DND-41 (cell line): ENCODE measurements at regions not wholly inside any gene's neighbourhood (a gene's known extent, or its start where the extent isn't known, plus 50 kb on each side); places are given as distances from the start of the nearest gene placed in this dataset.
A peak's percentile ranks its signal among the peaks of the same experiment; 100 is the strongest.

ENCODE experiments used
- ATAC-seq: fragments of 200-7000 bp; cut with Tn5 transposase; 3 replicates; pipeline ENCODE4 v1.9.1; 2021; ENCODE audit warnings: low read depth; ENCODE audit not compliant: insufficient read depth
- DNase-seq: peaks from one replicate; pipeline ENCODE4 v3.0.0-alpha.2; 2020
- H2AFZ ChIP-seq: 2 replicates; pipeline ENCODE4 v1.6.0; 2012; ENCODE audit warnings: low read depth, low read length
- H3K27ac ChIP-seq: 2 replicates; pipeline ENCODE4 v1.5.1; 2012; ENCODE audit warnings: low read length, inconsistent platforms
- H3K27me3 ChIP-seq: fragments of 200-600 bp; sonication (generic); 2 replicates; pipeline ENCODE4 v1.6.0; 2012; ENCODE audit warnings: low read length, mild to moderate bottlenecking, inconsistent platforms; ENCODE audit not compliant: insufficient read depth, poor library complexity
- H3K36me3 ChIP-seq: 2 replicates; pipeline ENCODE4 v1.5.1; 2012; ENCODE audit warnings: low read length, inconsistent platforms; ENCODE audit not compliant: insufficient read depth
- H3K4me1 ChIP-seq: 2 replicates; pipeline ENCODE4 v1.5.1; 2012; ENCODE audit warnings: mild to moderate bottlenecking, low read length; ENCODE audit not compliant: insufficient read depth
- H3K4me2 ChIP-seq: 2 replicates; pipeline ENCODE4 v1.6.0; 2012; ENCODE audit warnings: mild to moderate bottlenecking, moderate library complexity, low read length, inconsistent platforms; ENCODE audit not compliant: insufficient read depth
- H3K4me3 ChIP-seq, 2 experiments: fragments of 200-600 bp in 1 of 2; shearing (Covaris generic) in 1 of 2; 2 replicates each; pipeline ENCODE4 v1.5.1; 2012 to 2016; ENCODE audit warnings: inconsistent platforms in 2 of 2, low read length in 2 of 2, mild to moderate bottlenecking in 2 of 2, low read depth in 1 of 2, moderate library complexity in 1 of 2
- H3K79me2 ChIP-seq: 2 replicates; pipeline ENCODE4 v1.6.0; 2012; ENCODE audit warnings: low read length, inconsistent platforms; ENCODE audit not compliant: insufficient read depth
- H3K9ac ChIP-seq: 2 replicates; pipeline ENCODE4 v1.6.0; 2012; ENCODE audit warnings: low read depth, mild to moderate bottlenecking, inconsistent platforms, low read length, moderate library complexity
- H3K9me3 ChIP-seq: 2 replicates; pipeline ENCODE4 v1.5.1; 2012; ENCODE audit warnings: low read length, moderate library complexity, mild to moderate bottlenecking, inconsistent platforms; ENCODE audit not compliant: insufficient read depth, severe bottlenecking
- H4K20me1 ChIP-seq: 2 replicates; pipeline ENCODE4 v1.6.0; 2012; ENCODE audit warnings: low read length; ENCODE audit not compliant: insufficient read depth
- EZH2 ChIP-seq: IDR thresholded peaks from 3 replicates; pipeline ENCODE4 v1.6.1; 2012; ENCODE audit warnings: borderline replicate concordance, low read depth, mild to moderate bottlenecking, moderate library complexity, low read length, inconsistent platforms; ENCODE audit not compliant: severe bottlenecking
- TF ChIP-seq, protein P1 (sequence below): IDR thresholded peaks from 2 replicates; pipeline ENCODE4 v1.5.1; 2012; ENCODE audit warnings: borderline replicate concordance, low read length, moderate library complexity, mild to moderate bottlenecking; ENCODE audit not compliant: poor library complexity, severe bottlenecking; ENCODE audit errors: extremely low read depth

DNA sequence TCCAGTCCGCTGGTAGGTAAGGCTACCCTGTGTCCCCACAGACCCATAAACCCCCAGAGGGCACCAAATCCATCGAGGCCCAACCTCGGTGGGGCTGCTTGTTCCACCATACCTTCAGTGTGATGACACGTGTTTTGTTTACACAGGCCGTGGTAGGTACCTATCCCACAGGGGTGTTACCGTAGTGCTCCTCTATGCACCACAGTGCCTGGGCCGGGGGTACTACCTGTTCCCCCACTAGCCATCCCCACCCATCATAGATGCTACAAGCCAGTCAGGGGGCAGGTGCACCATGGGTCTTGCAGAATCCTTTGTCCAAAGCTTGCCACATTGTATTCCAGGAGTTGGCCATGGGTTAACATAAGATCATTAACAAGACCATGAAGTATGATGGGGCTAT is 796.2 kb downstream of the EFNA5 start:
- H4K20me1 ChIP-seq = no peaks in the 10 kb centered on the region
- no peaks in the 10 kb centered on the region for H3K27me3 ChIP-seq
- H3K9me3 ChIP-seq = peaks cover 21% of the 10 kb centered on the region
- no peaks in the 10 kb centered on the region for H3K4me1 ChIP-seq
- H3K79me2 ChIP-seq = no peaks in the 10 kb centered on the region
- no peak overlapping the region for H3K27ac ChIP-seq
- TF ChIP-seq, protein P1, sequence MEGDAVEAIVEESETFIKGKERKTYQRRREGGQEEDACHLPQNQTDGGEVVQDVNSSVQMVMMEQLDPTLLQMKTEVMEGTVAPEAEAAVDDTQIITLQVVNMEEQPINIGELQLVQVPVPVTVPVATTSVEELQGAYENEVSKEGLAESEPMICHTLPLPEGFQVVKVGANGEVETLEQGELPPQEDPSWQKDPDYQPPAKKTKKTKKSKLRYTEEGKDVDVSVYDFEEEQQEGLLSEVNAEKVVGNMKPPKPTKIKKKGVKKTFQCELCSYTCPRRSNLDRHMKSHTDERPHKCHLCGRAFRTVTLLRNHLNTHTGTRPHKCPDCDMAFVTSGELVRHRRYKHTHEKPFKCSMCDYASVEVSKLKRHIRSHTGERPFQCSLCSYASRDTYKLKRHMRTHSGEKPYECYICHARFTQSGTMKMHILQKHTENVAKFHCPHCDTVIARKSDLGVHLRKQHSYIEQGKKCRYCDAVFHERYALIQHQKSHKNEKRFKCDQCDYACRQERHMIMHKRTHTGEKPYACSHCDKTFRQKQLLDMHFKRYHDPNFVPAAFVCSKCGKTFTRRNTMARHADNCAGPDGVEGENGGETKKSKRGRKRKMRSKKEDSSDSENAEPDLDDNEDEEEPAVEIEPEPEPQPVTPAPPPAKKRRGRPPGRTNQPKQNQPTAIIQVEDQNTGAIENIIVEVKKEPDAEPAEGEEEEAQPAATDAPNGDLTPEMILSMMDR = no peak
- TF ChIP-seq EZH2 = no peak
- no peaks in the 10 kb centered on the region for H3K36me3 ChIP-seq
- ATAC-seq (no peak), DNase-seq (no peak)
- H3K9ac ChIP-seq = no peak overlapping the region
- no peak overlapping the region for H2AFZ ChIP-seq
- H3K4me3 ChIP-seq = no peak overlapping the region
- no peak overlapping the region for H3K4me2 ChIP-seq

DNA sequence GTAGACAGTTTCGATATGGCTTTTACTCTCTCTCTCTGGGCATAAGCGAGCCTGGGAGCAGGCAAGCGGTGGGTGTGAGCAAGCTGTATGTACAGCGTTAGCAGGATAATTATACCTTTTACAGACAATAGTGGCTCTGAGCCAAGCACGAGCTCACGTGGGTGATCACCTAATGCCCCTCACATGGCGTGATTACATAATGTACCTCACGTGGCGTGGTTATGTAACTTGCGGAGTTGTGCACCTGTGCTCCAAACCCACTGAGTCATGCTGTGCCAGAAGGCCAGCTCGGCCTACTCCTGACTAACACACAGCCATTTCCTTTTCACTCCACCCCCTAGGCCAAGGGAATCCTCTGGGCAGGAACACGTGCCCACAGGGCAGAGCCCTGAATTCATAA is 797.2 kb downstream of the EFNA5 start:
- Histone ChIP-seq H2AFZ (no peak overlapping the region), H3K36me3 (no peaks in the 10 kb centered on the region), H3K4me2 (no peak overlapping the region), H3K9me3 (peaks cover 21% of the 10 kb centered on the region), H3K27ac (no peak overlapping the region), H4K20me1 (no peaks in the 10 kb centered on the region), H3K4me3 (no peak overlapping the region), H3K4me1 (no peaks in the 10 kb centered on the region), H3K79me2 (no peaks in the 10 kb centered on the region), H3K27me3 (no peaks in the 10 kb centered on the region), H3K9ac (no peak overlapping the region)
- TF ChIP-seq EZH2 = no peak
- TF ChIP-seq, protein P1 = no peak
- DNase-seq (no peak), ATAC-seq (no peak)

DNA sequence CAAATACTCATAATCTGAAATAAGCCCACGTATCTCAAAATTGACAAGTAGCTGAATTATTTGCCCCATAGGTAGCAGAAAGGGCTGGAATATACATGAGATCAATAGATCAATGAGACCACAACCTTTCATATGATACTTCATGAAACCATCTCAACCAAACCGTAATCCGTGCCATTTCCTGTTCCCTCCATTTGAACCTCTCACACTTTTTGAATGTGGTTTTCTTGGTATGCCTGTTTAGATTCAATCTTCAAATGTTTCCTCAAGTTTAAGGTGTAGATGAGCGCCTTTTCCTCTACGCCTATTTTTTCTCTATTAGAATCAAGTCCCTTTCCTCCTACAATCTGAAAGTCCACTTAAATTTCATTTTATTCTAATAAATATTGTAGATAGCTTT is 805.5 kb downstream of the EFNA5 start:
- Histone ChIP-seq H3K4me2 (no peak overlapping the region; the same call in 1 of the 2 replicates), H3K9ac (no peak overlapping the region), H4K20me1 (no peaks in the 10 kb centered on the region), H3K79me2 (no peaks in the 10 kb centered on the region), H3K36me3 (no peaks in the 10 kb centered on the region), H3K4me1 (peaks cover 34% of the 10 kb centered on the region), H3K27ac (no peak overlapping the region), H3K27me3 (peaks cover 3% of the 10 kb centered on the region), H3K4me3 (no peak overlapping the region), H3K9me3 (no peaks in the 10 kb centered on the region), H2AFZ (no peak overlapping the region)
- TF ChIP-seq EZH2 = no peak
- TF ChIP-seq, protein P1 = no peak
- DNase-seq (peak; percentile 59), ATAC-seq (peak; percentile 86)
